Stimulated activated CD4-positive, alpha-beta T cell treated with anti-CD3 and anti-CD28 coated beads, Interleukin-15, amount 100 ng/mL, for 48 hours (primary cell): ENCODE measurements at regions not wholly inside any gene's neighbourhood (a gene's known extent, or its start where the extent isn't known, plus 50 kb on each side); places are given as distances from the start of the nearest gene placed in this dataset.
"Not testable (repeated sequence)": the region's sequence is repeated elsewhere in the genome, so short reads cannot be mapped to it uniquely, and the experiment has no call there.

Experiments
- DNase-seq, 2 donors: peaks; one replicate each; pipeline ENCODE4 v3.0.0-alpha.2; 2020; ENCODE audit warnings: low read depth in 2 of 2

- DNase-seq = no peak
These were observed 212.8 kb upstream of the PRICKLE2 start for GRCh38 chr3:64438066-64438465.

DNA sequence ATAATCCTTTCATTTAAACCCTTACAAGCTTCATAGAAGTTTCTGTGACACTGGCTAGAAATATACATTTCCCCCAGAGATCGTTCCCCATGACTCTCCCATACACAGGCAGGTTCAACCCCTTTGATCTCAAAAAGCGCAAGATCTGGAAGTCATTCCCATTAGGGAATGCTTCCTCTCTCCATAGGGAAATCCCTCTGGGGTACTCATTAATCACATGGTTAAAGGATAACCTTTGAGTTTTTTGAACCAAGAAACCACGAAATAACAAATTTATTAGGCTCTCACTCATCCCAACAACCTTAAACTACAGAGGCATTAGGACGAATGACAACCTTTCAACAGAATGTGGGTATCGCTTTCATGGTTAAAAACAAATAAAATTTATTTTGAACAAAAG lies 211.9 kb upstream of the PRICKLE2 start:
- no peak for DNase-seq

DNA sequence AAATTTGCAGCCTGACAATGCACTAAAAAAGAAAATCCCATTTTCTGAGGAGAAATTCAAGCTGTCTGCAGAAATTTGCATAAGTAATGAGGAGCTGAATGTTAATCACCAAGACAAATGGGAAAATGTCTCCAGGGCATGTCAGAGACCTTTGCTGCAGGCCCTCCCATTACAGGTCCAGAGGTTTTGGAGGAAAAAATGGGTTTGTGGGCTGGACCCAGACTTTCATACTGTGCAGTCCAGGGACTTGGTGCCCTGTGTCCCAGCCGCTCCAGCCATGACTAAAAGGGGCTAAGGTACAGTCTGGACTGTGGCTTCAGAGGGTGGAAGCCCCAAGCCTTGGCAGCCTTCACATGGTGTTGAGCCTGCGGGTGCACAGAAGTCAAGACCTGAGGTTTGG lies 209.8 kb upstream of the PRICKLE2 start:
- not testable (repeated sequence) for DNase-seq

DNA sequence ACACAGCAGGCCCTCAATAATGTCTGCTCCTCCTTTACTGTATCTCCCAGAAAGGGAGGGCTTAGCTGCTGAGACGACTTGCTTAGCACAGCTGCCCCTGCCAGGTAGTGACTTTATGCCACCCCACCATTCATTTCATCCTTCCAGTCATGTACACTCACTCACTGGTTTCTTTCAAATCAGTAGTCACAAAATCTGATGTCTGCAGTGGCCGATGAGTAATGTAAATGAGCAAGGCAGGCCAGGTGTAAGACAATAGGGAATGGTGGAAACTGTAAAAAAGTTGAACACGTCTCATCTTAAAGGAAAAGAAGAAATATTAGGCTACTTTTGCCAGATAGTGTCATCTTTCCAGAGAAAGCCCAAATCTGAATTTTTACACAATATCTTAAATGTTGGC lies 207.6 kb upstream of the PRICKLE2 start:
- no peak for DNase-seq

GRCh38 chr3:64431526-64432091 lies 206.3 kb upstream of the PRICKLE2 start:
- DNase-seq = no peak

GRCh38 chr3:64427671-64428070 lies 202.4 kb upstream of the PRICKLE2 start:
- DNase-seq = no peak

GRCh38 chr3:64426551-64426950 lies 201.3 kb upstream of the PRICKLE2 start:
- DNase-seq = no peak

DNA sequence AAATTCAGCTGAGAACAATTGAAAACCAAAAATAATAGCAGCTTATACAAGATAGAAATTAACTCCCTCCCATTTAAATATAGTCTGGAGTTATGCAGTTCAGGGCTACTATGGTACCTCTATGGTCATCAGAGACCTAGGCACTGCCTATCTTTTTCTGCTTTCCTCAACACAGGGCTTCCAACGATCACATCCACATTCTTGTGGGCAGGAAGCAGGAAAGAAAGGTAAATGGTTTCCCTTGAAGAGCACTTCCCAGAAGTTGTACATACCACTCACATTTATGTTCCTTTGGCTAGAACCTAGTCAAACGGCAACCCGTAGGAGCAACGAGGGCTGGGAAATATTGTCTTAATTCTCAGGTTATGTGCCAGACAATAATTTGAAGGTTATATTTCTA lies 197.7 kb upstream of the PRICKLE2 start:
- no peak for DNase-seq

DNA sequence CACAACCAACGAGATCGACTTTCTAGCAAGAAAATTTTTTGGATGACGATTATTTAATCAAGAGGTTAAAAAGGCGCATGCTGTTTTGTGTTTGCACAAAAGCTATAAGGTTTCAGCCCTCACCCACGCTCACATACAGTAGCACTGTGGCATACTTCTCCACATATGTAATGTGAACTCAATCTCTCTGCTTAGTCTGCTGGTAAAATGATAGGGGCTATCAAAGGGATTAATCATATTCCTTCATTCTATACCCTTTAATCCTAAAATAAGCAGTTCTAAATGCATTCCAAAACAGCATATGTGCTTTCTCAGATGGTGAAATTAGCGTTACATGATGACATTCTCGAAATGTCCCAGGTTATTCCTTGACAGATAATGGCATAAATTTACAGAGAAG lies 196.9 kb upstream of the PRICKLE2 start:
- no peak for DNase-seq

GRCh38 chr3:64417816-64418215 lies 192.6 kb upstream of the PRICKLE2 start:
- DNase-seq = no peak

- no peak for DNase-seq
These were observed 188.8 kb upstream of the PRICKLE2 start for GRCh38 chr3:64414043-64414442.

- DNase-seq = no peak
These were observed 185.8 kb upstream of the PRICKLE2 start for GRCh38 chr3:64411101-64411500.

- DNase-seq = no peak
These were observed 185.0 kb upstream of the PRICKLE2 start for GRCh38 chr3:64410226-64410625.

DNA sequence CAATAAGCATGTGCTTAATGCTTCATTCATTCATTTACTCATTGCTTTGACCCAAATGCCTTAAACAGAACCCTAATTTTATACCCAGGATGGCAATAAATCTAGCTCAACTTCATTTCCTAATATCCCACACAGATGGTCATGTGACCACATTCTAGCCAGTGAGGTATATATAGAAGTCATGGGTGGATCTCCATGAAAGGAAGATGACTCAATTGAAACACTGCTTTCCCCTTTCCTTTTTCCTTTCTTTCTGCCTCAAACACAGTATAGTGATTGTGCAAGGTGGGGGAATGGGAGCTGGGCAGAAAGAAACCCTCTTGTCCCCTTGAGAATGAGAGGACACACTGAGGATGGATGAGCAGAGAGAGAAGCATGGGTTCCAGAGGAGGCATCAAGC lies 183.5 kb upstream of the PRICKLE2 start:
- DNase-seq = no peak

GRCh38 chr3:64406271-64406670 lies 181.0 kb upstream of the PRICKLE2 start:
- DNase-seq = no peak

GRCh38 chr3:64405211-64405835 lies 180.1 kb upstream of the PRICKLE2 start:
- no peak for DNase-seq

DNA sequence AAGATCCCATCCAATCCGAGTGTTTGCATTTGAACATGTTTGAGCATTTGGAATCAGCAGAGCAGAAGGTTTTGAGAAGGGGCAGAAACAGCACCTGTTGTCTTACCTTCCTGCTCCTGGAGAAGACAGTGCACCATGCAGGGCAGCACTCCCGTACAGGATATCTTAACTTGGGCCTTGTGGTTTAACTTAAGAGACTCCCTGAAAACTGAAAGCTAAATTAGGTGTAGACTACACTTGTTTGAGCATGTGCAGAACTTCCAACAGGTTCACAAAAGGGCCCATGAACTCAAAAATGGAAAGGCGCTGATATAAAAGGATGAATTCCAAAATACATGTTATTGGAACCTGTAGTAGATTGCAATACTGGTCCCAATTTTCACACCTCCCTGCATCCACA lies 175.4 kb upstream of the PRICKLE2 start:
- no peak for DNase-seq

- DNase-seq = peak in 1 of 2 donors; percentile 0
These were observed 174.0 kb upstream of the PRICKLE2 start for GRCh38 chr3:64399205-64399800.

DNA sequence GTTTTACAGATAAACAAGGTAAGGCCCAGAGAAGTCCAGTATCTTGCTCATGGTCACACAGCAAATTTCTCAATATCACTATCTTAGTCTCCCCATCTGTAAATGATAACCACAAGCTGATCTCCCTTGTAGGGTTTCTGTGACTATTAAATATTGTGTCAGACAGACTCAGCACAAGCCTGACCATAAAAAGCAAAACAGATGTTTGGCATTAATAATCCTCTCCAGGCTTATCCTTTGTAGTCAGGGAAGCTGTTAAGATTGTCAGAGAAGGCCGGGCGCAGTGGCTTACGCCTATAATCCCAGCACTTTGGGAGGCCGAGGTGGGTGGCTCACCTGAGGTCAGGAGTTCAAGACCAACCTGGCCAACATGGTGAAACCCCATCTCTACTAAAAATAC lies 173.2 kb upstream of the PRICKLE2 start:
- DNase-seq = no peak

GRCh38 chr3:64398006-64398405 lies 172.7 kb upstream of the PRICKLE2 start:
- DNase-seq = no peak

DNA sequence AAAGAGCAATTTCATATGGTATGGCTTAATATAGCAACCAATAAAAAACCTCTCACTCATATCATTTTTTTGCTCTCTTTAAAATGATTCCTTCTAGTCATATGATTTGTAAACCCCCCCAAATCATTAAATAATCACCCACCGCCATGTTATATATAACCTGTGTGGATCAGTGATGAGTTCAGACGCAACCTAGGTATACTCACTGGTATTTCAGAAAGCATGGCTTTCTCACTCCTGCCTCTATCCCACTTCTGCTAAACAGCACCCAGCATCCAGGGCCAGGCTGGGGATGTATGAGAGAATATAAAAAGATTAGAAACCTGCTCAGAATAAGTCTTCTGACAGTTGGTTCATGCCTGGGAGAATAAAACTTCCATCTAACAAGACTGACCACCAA lies 172.3 kb upstream of the PRICKLE2 start:
- no peak for DNase-seq

DNA sequence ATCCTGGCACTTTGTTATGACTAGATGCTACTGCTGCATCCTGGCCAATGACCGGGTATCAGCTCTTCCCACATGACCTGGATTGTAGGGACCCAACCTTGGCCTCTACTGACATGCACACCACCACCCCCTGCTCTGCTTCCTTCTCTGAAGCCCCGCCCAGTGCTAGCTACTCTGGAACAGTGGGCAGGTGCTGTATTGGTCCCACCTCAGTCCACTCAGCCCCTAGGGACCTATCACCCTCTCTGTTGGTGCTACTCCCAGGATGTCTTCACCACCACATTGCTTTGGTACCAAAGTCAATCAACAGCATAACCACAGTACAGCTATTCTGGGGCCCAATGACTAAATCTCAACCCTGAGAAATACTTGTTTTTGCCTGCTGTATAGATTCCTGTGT lies 170.2 kb upstream of the PRICKLE2 start:
- DNase-seq = no peak

DNA sequence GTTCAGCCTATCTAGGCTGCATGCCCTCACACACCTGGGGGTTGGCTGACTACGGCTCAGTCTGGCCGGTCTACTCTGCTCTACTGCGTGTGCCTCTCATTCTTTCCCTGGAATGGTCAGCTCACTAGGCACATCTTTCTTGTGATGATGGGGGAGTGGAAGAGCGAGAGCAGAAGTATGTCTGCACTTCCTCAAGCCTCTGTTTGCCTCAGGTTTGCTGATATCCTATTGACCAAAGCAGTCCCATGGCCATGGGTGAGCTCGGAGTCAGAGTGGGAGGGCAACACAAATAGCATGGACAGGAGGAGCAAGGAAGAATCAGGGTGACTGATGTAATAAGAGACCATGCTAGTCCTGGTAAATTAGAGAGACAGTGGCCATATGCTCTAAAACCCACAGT lies 167.9 kb upstream of the PRICKLE2 start:
- no peak for DNase-seq

- DNase-seq = no peak
These were observed 166.7 kb upstream of the PRICKLE2 start for GRCh38 chr3:64392001-64392400.
